Fibroblast of lung (primary cell): ENCODE measurements at regions not wholly inside any gene's neighbourhood (a gene's known extent, or its start where the extent isn't known, plus 50 kb on each side); places are given as distances from the start of the nearest gene placed in this dataset.

ENCODE experiments used
- CTCF ChIP-seq, 2 donors: IDR thresholded peaks in 1 of 2; conservative IDR thresholded peaks in 1 of 2; 1 replicate in 1 of 2; 2 replicates in 1 of 2; pipeline ENCODE4 v1.5.1; 2011 to 2012; ENCODE audit warnings: low read length in 2 of 2, control low read depth in 1 of 2, inconsistent platforms in 1 of 2, low read depth in 1 of 2, mild to moderate bottlenecking in 1 of 2
- EZH2 ChIP-seq: IDR thresholded peaks from 2 replicates; pipeline ENCODE4 v1.5.1; 2012; ENCODE audit warnings: low read length, control low read depth, mild to moderate bottlenecking; ENCODE audit errors: missing control alignments

GRCh38 chr3:76551739-76552138 is 488.2 kb upstream of the ROBO2 start:
- no peak for TF ChIP-seq CTCF (conservative IDR thresholded peaks at IDR 0.05 in 1 of 2, IDR thresholded peaks at IDR 0.05 in 1 of 2; ENCODE audit: low read depth in 1 of 2, low read length in 2 of 2)
- TF ChIP-seq EZH2: no peak
